ENCODE measurements at regions not wholly inside any gene's neighbourhood (a gene's known extent, or its start where the extent isn't known, plus 50 kb on each side); places are given as distances from the start of the nearest gene placed in this dataset.
A peak's percentile ranks its signal among the peaks of the same experiment; 100 is the strongest.

GRCh38 chr2:133635131-133635530, 66.9 kb upstream of the NCKAP5 start:
- in situ Hi-C loops (cut with MboI), result no loop called here

GRCh38 chr2:133636287-133636686, 68.0 kb upstream of the NCKAP5 start:
- intact Hi-C loops (cut with micrococcal nuclease), result no loop called here
- H2AFZ ChIP-seq (ENCODE audit: low read depth, low read length), result no peak overlapping the region
- H3K4me3 ChIP-seq, result no peak overlapping the region
- in situ Hi-C loops (cut with MboI), result no loop called here
- DNase-seq (ENCODE audit: extremely low read depth in 1 of 4, low spot score in 3 of 4) (no peak), ATAC-seq (no peak), FAIRE-seq (no peak)
- H3K4me2 ChIP-seq (ENCODE audit: insufficient read depth, low read length), result no peak overlapping the region
- H3K9ac ChIP-seq (ENCODE audit: insufficient read depth in 1 of 2, low read depth in 2 of 2, low read length in 2 of 2), result no peak overlapping the region
- no peaks in the 10 kb centered on the region for H3K79me2 ChIP-seq (ENCODE audit: control insufficient read depth, insufficient read depth, low read length)
- no peaks in the 10 kb centered on the region for H3K9me1 ChIP-seq (ENCODE audit: control insufficient read depth, insufficient read depth, low read length)
- WGBS (ENCODE audit: insufficient coverage, low coverage, missing lambda C conversion rate), result 0% methylated on average over 2 of the region's 2 CpGs
- no peak overlapping the region for H3K27ac ChIP-seq (ENCODE audit: extremely low read depth, low read depth, low read length)
- no peaks in the 10 kb centered on the region for H4K20me1 ChIP-seq (replicated peaks; ENCODE audit: control insufficient read depth, insufficient read depth, low read length)
- no peaks in the 10 kb centered on the region for H3K9me3 ChIP-seq (replicated peaks; ENCODE audit: control insufficient read depth, insufficient read depth, low read depth, low read length)
- no peaks in the 10 kb centered on the region for H3K4me1 ChIP-seq (replicated peaks in 1 of 2; ENCODE audit: control insufficient read depth in 2 of 2, insufficient read depth in 2 of 2, low read length in 2 of 2)
- no TSS peak for BruUV-seq (replicated peaks)
- no peaks in the 10 kb centered on the region for H3K27me3 ChIP-seq (ENCODE audit: control insufficient read depth in 2 of 2, insufficient read depth in 2 of 2, low read length in 2 of 2)
- H3K36me3 ChIP-seq (ENCODE audit: control insufficient read depth, insufficient read depth, low read length), result no peaks in the 10 kb centered on the region
- POLR2A ChIA-PET, result no interaction called here
- CTCF ChIA-PET (ENCODE audit: low intra/inter-chr PET ratio), result no interaction called here
- TF ChIP-seq HDAC1 (IDR thresholded peaks at IDR 0.05) (no peak), ZNF318 (IDR thresholded peaks at IDR 0.05; ENCODE audit: borderline replicate concordance in 1 of 2, low read depth in 1 of 2) (no peak), HNRNPLL (IDR thresholded peaks at IDR 0.05; ENCODE audit: low read depth, low read length, poor library complexity, severe bottlenecking) (no peak), USF1 (CRISPR knock-in tag; IDR thresholded peaks at IDR 0.05) (no peak), TRIM28 (IDR thresholded peaks at IDR 0.05) (no peak), YBX1 (IDR thresholded peaks at IDR 0.05) (no peak)

More at GRCh38 chr2:133635131-133635530, 66.9 kb upstream of the NCKAP5 start:
- CTCF ChIA-PET (ENCODE audit: low intra/inter-chr PET ratio), result no interaction called here
- Histone ChIP-seq H3K4me1 (replicated peaks in 1 of 2; ENCODE audit: control insufficient read depth in 2 of 2, insufficient read depth in 2 of 2, low read length in 2 of 2) (no peaks in the 10 kb centered on the region), H3K9me1 (ENCODE audit: control insufficient read depth, insufficient read depth, low read length) (no peaks in the 10 kb centered on the region), H3K27me3 (ENCODE audit: control insufficient read depth in 2 of 2, insufficient read depth in 2 of 2, low read length in 2 of 2) (no peaks in the 10 kb centered on the region), H2AFZ (ENCODE audit: low read depth, low read length) (no peak overlapping the region), H4K20me1 (replicated peaks; ENCODE audit: control insufficient read depth, insufficient read depth, low read length) (no peaks in the 10 kb centered on the region), H3K9ac (ENCODE audit: insufficient read depth in 1 of 2, low read depth in 2 of 2, low read length in 2 of 2) (no peak overlapping the region), H3K79me2 (ENCODE audit: control insufficient read depth, insufficient read depth, low read length) (no peaks in the 10 kb centered on the region), H3K9me3 (replicated peaks; ENCODE audit: control insufficient read depth, insufficient read depth, low read depth, low read length) (no peaks in the 10 kb centered on the region), H3K36me3 (ENCODE audit: control insufficient read depth, insufficient read depth, low read length) (no peaks in the 10 kb centered on the region), H3K27ac (ENCODE audit: extremely low read depth, low read depth, low read length) (no peak overlapping the region), H3K4me3 (no peak overlapping the region), H3K4me2 (ENCODE audit: insufficient read depth, low read length) (no peak overlapping the region)
- ATAC-seq, result no peak
- POLR2A ChIA-PET, result no interaction called here
- intact Hi-C loops (cut with micrococcal nuclease), result no loop called here
- BruUV-seq (replicated peaks), result no TSS peak
- no peak for FAIRE-seq
- no peak for DNase-seq (ENCODE audit: extremely low read depth in 1 of 4, low spot score in 3 of 4)
- TF ChIP-seq MAFK (IDR thresholded peaks at IDR 0.05; ENCODE audit: low read length) (peak; percentile 72), ZNF316 (IDR thresholded peaks at IDR 0.05) (peak; percentile 77), C11orf30 (IDR thresholded peaks at IDR 0.05; ENCODE audit: low read depth) (peak; percentile 62), MAFG (tag; conservative IDR thresholded peaks at IDR 0.05) (peak; percentile 53), YBX1 (IDR thresholded peaks at IDR 0.05) (no peak), NONO (IDR thresholded peaks at IDR 0.05; ENCODE audit: low read depth in 2 of 2, low read length in 1 of 2) (no peak), MAFF (IDR thresholded peaks at IDR 0.05; ENCODE audit: low read length) (peak; percentile 70)
